A673 (cell line): ENCODE measurements at regions not wholly inside any gene's neighbourhood (a gene's known extent, or its start where the extent isn't known, plus 50 kb on each side); places are given as distances from the start of the nearest gene placed in this dataset.

Experiments used
- CTCF ChIP-seq: fragments of 300-800, 200-600 bp; sonication (generic); conservative IDR thresholded peaks from 2 replicates; pipeline ENCODE4 v1.5.1; 2017; ENCODE audit warnings: low read depth, mild to moderate bottlenecking, antibody characterized with exemption, low read length, moderate library complexity, mixed read lengths
- EZH2 ChIP-seq: fragments of 200-600 bp; sonication (generic); IDR thresholded peaks from 2 replicates; pipeline ENCODE4 v1.6.1; 2017; ENCODE audit warnings: borderline replicate concordance, low read depth, mild to moderate bottlenecking, mixed read lengths, antibody characterized with exemption, low read length; ENCODE audit not compliant: poor library complexity, severe bottlenecking

GRCh38 chr12:30180602-30181001 is 396.9 kb upstream of the TMTC1 start:
- TF ChIP-seq CTCF (no peak), EZH2 (no peak)
